HG03025 (cell line): ENCODE measurements at regions not wholly inside any gene's neighbourhood (a gene's known extent, or its start where the extent isn't known, plus 50 kb on each side); places are given as distances from the start of the nearest gene placed in this dataset.

Experiments
- ATAC-seq: cut with Tn5 transposase; IDR thresholded peaks from one replicate; pipeline ENCODE4 v1.9.1; 2021; ENCODE audit warnings: mild to moderate bottlenecking, moderate library complexity; ENCODE audit not compliant: unreplicated experiment, low FRiP score

DNA sequence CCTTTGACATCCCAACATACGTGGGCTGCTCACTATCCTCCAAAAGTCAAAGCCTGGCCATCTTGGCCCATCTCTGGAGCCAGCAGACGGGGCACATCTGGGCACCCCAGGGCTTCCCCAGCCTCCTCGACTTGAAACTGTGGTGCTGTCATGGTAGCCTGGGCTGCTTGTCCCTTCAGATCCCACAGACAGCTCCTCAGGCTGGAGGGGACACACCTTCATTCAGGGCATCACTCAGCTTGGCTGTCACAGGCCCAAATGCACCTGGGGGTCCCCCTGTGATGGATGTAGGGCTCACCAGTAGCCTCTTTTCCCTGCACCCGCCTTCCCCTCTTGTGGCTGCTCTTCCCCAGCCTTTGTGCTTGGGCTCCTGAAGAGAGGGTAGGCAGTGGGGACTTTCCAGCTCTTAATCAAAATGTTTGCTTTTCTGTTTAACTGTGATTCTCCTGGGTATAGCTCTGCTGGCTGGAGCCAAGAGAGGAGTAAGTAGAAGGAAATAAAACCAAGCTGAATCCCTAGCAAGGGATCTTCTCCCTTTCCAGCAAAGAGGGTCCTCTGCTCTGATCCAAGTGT lies 92.3 kb downstream of the GYPC start:
- no peak for ATAC-seq

GRCh38 chr2:126748929-126749518 lies 93.1 kb downstream of the GYPC start:
- ATAC-seq = peak; percentile 55

DNA sequence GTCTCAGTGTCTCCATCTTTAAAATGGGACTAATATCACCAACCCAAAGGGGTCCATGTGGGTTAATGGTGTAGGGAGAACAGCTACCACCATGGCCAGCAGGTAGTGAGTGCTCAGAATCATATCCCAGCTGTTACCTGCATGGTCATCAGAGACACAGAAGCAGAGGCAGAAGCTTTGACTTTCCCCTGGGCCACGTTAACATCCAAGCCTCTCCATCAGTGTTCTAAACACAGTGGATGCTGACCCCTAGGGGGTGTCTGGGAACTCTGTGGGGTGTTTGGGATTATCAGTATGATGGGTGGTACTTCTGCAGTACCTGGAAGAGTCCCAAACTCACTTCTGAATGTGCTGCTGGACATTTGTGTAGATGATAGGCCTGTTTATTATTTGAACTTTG lies 93.6 kb downstream of the GYPC start:
- ATAC-seq = peak; percentile 32

DNA sequence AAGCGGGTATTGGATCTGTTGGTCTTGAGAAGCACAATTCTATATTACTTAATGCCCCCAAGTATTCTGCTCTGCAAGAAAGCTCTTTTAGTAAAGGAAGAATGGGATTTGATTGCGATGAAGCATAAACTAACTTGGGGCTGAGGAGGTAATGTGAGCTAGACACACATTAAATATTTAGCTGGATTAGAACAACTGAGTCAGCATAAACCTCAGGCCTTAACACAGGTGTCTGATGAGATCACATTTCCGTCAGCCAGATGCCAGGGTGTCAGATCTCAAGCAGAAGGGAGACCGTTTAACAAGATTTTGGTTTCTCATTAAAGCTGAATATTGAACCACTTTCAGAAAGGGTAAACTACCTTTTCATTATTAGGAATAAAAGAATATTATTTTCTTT lies 94.5 kb downstream of the GYPC start:
- no peak for ATAC-seq

DNA sequence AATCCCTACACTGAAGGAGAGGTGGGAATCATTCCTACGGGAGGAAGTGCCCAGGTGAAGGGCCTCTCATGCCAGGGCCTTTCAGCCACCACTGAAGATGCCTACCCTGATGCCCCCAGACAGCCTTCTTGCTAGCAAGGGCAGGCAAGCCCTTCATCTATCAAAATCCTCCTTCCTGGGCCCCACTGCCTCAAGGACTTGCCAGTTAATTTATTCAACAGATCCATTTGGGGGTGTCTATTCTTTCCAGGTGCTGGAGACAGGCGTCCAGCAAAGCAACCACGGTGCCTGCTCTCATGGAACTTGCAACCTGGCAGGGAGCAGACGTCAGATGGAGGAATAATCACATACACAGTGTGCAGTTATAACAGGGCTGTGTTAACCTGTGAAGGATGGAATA lies 95.5 kb downstream of the GYPC start:
- no peak for ATAC-seq

DNA sequence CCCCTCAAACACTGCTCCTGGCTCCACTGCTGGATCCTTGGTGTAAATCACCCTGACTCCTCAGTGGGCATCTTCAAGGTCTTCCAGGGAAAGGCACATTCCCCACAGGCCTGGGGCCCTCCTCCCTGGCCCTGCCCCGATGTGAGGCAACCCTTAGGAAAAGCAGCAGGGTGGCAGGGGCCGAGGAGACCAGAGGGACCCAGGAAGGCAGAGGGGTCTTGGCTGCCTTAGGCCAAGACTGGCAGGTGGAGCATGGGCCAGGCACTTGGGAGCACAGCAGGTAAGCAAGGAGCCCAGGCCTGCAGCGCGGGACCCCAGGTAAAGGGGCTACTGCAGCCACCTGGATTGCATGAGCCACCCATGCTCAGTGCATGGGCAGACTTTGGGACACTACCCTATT lies 96.9 kb downstream of the GYPC start:
- ATAC-seq = no peak

DNA sequence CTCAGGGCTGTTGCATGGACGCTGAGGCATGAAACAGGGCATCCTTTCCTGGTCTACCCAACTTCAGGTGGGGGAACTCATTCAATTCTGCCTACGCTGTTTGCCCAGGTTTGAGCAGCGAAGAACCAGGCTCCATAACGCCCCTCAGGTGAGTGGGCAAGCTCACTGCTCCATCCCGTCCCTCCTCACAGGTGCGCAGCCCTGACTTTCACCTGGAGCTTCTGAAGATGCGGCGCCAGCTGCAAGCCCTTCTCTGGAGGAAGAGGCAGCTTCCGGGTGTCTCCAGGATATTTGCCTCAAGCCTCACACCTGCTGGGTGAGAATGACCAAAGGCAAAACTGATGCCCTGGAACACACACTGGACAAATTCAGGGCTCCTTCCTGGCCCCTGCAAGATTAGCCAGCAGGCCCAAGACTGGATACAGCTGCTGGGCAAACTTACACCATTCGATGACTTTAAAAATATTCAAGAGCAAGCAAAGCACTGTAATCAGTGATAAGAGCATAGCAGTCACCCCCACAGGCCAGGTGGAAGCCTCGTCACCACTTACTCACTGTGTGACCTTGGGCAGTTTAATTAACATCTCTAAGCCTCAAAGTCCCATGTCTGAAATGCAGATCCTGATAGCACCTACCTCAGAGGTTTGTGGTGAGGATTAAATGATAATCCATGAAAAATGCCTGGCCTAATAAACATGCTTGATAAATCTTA lies 97.7 kb downstream of the GYPC start:
- no peak for ATAC-seq

DNA sequence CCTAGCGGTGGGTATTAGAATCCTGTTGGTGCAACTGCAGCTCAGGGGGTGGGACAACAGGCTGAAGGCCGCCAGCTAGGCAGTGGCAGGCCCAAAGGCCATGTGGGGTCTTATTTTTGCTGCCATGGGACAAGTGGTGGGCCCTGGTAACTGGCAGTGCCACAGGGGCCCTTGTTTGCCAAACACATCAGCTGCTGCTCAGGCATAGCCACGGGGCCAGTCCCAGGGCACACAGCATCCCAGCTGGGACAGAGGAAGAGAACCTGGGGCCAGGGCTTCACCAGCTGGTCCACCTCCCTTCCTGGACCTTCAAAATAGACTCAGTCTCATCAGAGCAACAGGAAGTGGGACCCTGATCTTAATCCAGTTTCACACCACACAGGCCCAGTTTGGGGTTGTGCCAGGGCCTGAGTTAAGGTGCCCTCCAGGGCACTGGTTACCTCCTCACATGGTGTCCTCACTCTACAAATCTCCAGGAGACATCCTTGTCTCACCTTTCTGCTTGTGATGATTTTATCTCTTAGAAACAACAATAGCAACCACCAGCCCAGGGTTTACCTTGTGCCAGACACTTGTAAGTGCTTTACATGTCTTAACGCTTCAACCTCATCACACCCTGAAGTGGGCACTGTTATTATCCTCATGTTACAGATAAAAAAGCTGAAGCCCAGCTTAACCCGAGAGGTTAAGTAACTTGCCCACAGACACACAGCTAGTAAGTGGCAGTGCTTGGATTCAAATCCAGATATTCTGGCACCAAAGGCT lies 98.5 kb downstream of the GYPC start:
- no peak for ATAC-seq

DNA sequence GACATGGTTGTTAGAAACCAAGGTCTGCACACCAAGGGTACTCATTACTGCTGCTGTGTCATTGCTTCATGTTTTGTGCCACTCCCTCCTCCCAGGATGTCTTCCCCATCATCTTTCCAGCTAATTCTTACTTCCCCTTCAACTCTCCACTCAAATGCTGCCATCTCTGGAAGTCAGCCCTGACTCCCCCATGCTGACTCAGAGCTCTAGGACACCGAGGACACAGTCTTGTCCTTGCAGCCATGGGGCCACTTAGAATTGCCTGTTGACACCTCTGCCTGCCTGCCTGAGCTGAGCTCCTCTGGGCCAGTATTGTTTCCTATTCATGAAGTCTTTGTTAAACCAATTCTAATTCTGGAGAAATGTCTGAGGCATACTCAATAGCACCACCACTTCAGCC lies 100.2 kb downstream of the GYPC start:
- no peak for ATAC-seq

- ATAC-seq = no peak
Measured at GRCh38 chr2:126761256-126761980, 105.5 kb downstream of the GYPC start.

DNA sequence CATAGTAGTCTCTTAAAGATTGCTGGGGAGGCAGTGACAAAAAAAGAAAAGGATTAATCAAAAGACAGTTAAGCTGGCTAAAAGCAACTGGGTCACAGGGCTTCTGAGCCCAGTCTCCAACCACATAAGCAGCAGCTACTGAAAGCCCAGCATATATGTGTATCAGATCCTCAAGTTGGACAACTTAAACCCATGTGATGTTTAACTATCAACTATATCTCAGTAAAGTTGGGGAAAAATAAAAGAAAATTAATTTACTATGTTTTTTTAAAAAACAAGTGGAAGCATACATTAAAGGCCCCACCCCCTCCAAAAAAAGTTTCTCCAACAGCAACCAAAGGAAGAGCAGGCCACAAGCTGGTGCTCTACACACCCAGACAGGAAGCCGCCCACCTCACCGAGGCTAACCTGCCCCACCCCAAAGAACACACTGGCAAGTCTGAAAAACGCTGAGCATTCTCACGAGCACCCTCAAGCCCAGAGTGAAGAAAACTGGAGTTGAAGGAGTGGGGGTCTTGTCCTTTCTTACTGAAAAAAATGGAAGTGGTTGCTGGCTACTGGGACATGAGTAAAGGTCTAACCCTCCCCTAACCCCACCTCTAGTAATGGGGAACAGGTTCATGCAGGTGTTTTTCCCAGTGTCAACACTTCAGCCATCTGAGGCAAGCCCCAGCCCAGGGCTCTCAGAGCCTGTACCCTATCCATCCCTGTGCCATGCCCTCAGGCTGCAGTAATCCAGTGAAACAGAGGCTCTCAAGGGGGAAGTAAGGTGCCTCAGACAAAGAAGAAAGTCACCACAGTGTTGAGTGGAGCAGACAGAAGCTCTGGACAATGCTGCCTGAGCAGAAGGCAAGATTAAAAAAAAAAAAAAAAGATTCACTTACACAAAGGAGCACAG lies 106.3 kb downstream of the GYPC start:
- ATAC-seq = no peak

DNA sequence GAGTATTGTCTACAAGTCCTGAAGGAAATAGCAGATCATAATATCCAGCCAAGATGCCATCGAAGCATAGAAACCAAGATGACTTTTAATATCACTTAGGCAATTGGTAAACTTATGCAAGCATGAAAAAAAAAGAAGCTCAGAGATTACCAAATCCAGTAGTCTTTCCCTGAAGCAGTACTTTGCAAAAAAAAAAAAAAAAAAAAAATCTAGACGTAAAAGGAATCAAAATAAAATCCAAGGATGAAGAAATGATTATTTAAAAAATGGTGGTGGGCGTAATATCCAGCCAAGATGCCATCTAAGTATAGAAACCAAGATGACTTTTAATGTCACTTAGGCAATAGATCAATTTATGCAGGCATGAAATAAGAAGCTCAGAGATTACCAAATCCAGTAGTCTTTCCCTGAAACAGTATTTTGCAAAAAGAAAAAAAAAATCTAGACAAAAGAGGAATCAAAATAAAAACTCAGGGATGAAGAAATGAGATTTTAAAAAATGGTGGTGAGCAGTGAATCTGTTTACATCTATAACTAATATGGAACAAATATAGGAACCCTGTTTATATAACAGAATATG lies 108.8 kb downstream of the GYPC start:
- ATAC-seq = no peak

DNA sequence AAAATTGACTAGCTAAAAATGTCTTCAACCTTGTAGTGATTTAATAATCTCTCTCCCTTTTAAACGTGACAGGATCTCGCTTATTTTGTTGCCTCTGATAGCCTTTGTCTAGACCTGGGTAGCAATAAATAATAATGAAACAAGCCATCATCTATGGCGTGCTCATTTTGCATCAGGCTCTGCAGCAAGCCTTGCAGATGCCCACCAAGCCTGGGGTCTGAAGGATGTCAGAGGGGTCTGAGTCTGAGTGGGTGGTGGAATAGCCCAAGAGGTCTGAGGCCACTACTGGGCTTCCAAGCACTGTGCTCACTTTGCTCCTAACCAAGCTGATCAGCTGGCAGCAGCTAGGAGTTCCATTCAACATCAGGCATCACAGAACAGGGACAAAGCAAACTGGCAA lies 109.4 kb downstream of the GYPC start:
- no peak for ATAC-seq

DNA sequence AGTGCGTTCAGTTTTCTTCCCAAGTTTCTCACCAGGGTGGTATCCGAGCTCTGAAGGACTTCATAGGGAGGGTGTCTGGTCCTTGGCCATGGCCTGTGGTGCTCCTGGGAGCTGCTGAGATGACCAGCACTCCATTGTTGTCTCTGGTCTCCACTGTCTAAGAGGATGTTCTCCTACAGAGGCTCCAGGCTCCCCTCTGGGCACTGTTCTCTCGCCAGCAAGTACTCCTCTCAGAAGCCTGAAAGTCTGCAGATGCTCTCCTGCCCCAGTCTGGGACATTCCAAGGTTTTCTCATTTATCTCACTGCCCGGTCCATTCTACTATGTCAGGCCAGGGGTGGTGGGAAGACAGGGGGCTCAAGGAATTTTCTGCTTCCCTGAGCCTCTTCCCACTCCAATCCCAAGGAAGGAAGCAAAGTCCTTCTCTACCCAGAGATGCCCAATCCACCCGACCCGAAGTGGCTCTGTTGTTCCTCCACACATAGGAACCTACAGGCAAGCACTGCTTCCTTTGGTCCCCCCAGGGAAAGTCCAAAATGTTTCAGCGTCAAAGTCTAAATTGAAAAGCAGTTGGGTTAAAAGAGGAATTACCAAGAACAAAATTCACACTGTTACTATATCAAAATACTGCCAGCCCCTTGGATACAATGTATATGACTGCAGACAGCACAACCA lies 110.5 kb downstream of the GYPC start:
- ATAC-seq = no peak

GRCh38 chr2:126766969-126767296 lies 111.0 kb downstream of the GYPC start:
- ATAC-seq = no peak

GRCh38 chr2:126769118-126769517 lies 113.2 kb downstream of the GYPC start:
- no peak for ATAC-seq

GRCh38 chr2:126770466-126770865 lies 114.5 kb downstream of the GYPC start:
- ATAC-seq = no peak

DNA sequence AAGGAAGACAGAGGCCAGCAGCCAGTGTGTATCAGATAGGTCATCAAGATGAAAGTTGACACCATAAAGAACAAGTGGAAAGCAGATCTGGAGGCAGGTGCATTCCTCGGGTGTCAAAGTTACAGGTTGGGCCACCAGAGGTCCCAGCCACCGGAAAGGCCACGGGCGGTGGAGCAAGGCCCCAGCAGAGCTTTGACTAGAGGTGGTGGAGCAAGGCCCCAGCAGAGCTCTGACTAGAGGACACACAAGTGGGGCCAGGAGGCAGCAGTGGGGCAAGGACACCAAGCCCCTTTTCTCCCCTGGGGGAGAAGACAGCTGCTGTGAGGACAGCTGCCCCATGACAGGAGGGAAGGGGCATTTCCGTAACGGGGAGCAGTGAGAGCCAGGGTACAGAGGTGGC lies 115.1 kb downstream of the GYPC start:
- no peak for ATAC-seq
